IPS DF 6.9 (cell line): ENCODE measurements at regions not wholly inside any gene's neighbourhood (a gene's known extent, or its start where the extent isn't known, plus 50 kb on each side); places are given as distances from the start of the nearest gene placed in this dataset.

Experiments used
- DNase-seq: peaks from one replicate; pipeline ENCODE4 v3.0.0-alpha.2; 2013; ENCODE audit warnings: low read depth, low spot score
- H3K27ac ChIP-seq: one replicate; pipeline ENCODE4 v1.5.1; 2013; ENCODE audit warnings: low read length, control low read depth
- H3K27me3 ChIP-seq: 2 replicates; pipeline ENCODE4 v1.6.1; 2013; ENCODE audit warnings: mild to moderate bottlenecking, low read length; ENCODE audit not compliant: control insufficient read depth, insufficient read depth
- H3K36me3 ChIP-seq: 2 replicates; pipeline ENCODE4 v1.6.1; 2013; ENCODE audit warnings: low read length; ENCODE audit not compliant: control insufficient read depth, insufficient read depth
- H3K4me1 ChIP-seq: 2 replicates; pipeline ENCODE4 v1.6.1; 2013; ENCODE audit warnings: low read length; ENCODE audit not compliant: control insufficient read depth, insufficient read depth
- H3K4me3 ChIP-seq: 2 replicates; pipeline ENCODE4 v1.5.1; 2013; ENCODE audit warnings: mild to moderate bottlenecking, low read length
- H3K9me3 ChIP-seq: 2 replicates; pipeline ENCODE4 v1.6.1; 2013; ENCODE audit warnings: low read length, inconsistent platforms; ENCODE audit not compliant: control insufficient read depth, insufficient read depth
- WGBS: extraction: QIAGEN DNeasy Blood & Tissue Kit; methylation state at CpG from one replicate; pipeline ENCODE4 v1.1.7; 2013; ENCODE audit warnings: mixed read lengths, missing lambda C conversion rate; ENCODE audit not compliant: insufficient read length, insufficient coverage; 5-methylcytosine and 5-hydroxymethylcytosine counted together

- H3K4me1 ChIP-seq: no peaks in the 10 kb centered on the region
- no CpG with 5 or more reads among the region's 2 CpGs for WGBS
These were observed 58.7 kb upstream of the GDF10 start for GRCh38 chr10:47241256-47241655.

GRCh38 chr10:47241946-47242867, 57.8 kb upstream of the GDF10 start:
- no CpG with 5 or more reads among the region's 9 CpGs for WGBS
- H3K4me1 ChIP-seq: no peaks in the 10 kb centered on the region
- H3K9me3 ChIP-seq: no peaks in the 10 kb centered on the region
- no peaks in the 10 kb centered on the region for H3K27me3 ChIP-seq
- DNase-seq: no peak
- H3K36me3 ChIP-seq: no peaks in the 10 kb centered on the region
- H3K27ac ChIP-seq: no peak overlapping the region
- no peak overlapping the region for H3K4me3 ChIP-seq

More at GRCh38 chr10:47241256-47241655, 58.7 kb upstream of the GDF10 start:
- no peaks in the 10 kb centered on the region for H3K9me3 ChIP-seq
- DNase-seq: no peak
- no peak overlapping the region for H3K4me3 ChIP-seq
- H3K27ac ChIP-seq: no peak overlapping the region
- H3K36me3 ChIP-seq: no peaks in the 10 kb centered on the region
- H3K27me3 ChIP-seq: no peaks in the 10 kb centered on the region

GRCh38 chr10:47243356-47243755, 56.6 kb upstream of the GDF10 start:
- no peak overlapping the region for H3K4me3 ChIP-seq
- no CpG with 5 or more reads among the region's 4 CpGs for WGBS
- H3K27ac ChIP-seq: no peak overlapping the region

GRCh38 chr10:47243791-47244190, 56.2 kb upstream of the GDF10 start:
- Histone ChIP-seq H3K4me3 (no peak overlapping the region), H3K27ac (no peak overlapping the region), H3K4me1 (no peaks in the 10 kb centered on the region), H3K9me3 (no peaks in the 10 kb centered on the region), H3K27me3 (no peaks in the 10 kb centered on the region), H3K36me3 (no peaks in the 10 kb centered on the region)
- no CpG with 5 or more reads among the region's 4 CpGs for WGBS
- no peak for DNase-seq

More at GRCh38 chr10:47243356-47243755, 56.6 kb upstream of the GDF10 start:
- H3K9me3 ChIP-seq: no peaks in the 10 kb centered on the region
- no peak for DNase-seq
- H3K36me3 ChIP-seq: no peaks in the 10 kb centered on the region
- H3K4me1 ChIP-seq: no peaks in the 10 kb centered on the region
- no peaks in the 10 kb centered on the region for H3K27me3 ChIP-seq

DNA sequence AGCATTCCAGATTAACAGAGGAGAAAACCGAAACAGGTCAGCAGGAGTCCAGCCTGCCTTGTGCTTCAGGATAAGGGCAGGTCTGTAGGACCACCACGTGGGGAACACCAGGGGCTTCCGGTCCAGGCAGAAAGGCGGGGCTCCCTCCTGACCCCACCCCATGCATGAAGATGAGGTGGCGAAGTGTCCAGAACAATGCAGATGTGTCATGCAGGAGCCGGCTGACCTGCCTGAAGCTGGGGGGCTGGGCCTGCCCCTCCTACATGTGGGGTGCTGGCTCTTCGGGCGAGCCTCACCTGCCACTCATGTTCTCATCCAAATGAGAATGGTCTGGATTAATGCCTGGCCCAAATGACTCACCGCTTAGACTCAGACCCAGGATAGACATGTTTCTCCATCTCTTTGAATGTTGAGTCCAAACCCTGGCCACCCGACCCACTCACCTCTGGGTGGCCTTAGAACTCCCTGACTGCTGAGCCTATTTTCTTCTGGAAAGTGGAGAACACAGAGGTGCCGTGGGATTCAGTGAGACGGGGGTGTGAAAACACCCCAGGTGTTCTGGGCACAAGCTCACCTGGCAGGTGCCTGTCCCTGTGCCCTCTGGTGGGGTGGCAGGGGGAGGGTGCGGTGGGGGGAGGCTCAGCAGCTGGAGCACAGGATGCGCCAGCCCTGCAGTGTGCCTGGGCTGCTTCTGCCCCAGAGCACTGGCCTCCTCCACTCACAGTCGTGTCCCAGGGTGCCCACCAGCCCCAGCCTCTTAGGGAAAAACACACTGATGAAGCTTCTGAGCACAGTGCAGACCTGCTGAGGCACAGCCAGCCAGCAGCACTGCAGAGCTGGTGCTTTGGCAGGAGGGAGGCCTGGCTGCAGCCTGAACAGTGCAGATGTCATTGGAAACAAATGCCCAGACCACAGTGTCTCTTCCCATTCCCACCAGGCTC, 55.2 kb upstream of the GDF10 start:
- DNase-seq: no peak
- H3K27me3 ChIP-seq: no peaks in the 10 kb centered on the region
- WGBS: no CpG with 5 or more reads among the region's 15 CpGs
- no peaks in the 10 kb centered on the region for H3K4me1 ChIP-seq
- no peak overlapping the region for H3K4me3 ChIP-seq
- H3K9me3 ChIP-seq: no peaks in the 10 kb centered on the region
- no peaks in the 10 kb centered on the region for H3K36me3 ChIP-seq
- no peak overlapping the region for H3K27ac ChIP-seq

- Histone ChIP-seq H3K9me3 (no peaks in the 10 kb centered on the region), H3K27ac (no peak overlapping the region), H3K36me3 (no peaks in the 10 kb centered on the region), H3K4me1 (no peaks in the 10 kb centered on the region), H3K4me3 (no peak overlapping the region), H3K27me3 (no peaks in the 10 kb centered on the region)
- no peak for DNase-seq
- WGBS: no CpG with 5 or more reads among the region's 6 CpGs
These were observed 54.2 kb upstream of the GDF10 start for GRCh38 chr10:47245731-47246350.

DNA sequence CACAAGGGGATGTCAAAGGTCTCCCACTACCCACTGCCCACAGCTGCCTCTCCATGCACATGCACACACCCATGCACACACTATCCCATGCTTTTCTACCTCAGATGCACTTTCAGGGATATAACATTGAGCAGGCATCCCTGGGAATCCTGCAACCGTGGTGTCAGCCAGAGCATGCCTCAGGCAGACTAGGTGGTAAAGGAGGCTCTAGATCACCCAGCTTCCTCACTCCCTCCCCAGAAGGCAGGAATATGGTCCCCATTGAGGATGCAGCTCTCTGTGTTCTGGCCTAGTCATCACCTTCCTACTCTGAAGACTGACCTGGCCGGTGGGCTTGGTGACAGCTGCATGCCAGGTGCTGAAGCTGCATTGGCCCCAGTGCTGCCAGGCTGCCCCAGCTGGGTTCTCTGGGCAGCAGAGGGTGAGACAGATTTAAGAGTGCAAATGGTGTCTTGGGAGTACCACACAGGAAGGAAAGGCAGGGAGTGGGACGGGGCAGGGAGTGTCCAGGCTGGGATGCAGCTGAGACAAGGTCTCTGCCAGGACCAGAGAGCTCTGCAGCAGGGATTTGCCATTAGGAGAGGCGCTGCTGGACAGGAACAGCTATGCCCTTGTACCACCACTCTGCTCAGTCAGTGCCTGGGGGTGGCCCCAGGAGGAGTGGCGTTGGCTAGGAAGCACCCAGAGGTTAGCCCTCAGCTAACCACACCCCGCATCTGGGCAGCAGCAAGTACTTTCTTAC, 53.4 kb upstream of the GDF10 start:
- no peaks in the 10 kb centered on the region for H3K27me3 ChIP-seq
- no peaks in the 10 kb centered on the region for H3K9me3 ChIP-seq
- no CpG with 5 or more reads among the region's 6 CpGs for whole genome bisulfite sequencing
- no peak overlapping the region for H3K27ac ChIP-seq
- H3K4me1 ChIP-seq: no peaks in the 10 kb centered on the region
- no peaks in the 10 kb centered on the region for H3K36me3 ChIP-seq
- DNase-seq: no peak
- no peak overlapping the region for H3K4me3 ChIP-seq

DNA sequence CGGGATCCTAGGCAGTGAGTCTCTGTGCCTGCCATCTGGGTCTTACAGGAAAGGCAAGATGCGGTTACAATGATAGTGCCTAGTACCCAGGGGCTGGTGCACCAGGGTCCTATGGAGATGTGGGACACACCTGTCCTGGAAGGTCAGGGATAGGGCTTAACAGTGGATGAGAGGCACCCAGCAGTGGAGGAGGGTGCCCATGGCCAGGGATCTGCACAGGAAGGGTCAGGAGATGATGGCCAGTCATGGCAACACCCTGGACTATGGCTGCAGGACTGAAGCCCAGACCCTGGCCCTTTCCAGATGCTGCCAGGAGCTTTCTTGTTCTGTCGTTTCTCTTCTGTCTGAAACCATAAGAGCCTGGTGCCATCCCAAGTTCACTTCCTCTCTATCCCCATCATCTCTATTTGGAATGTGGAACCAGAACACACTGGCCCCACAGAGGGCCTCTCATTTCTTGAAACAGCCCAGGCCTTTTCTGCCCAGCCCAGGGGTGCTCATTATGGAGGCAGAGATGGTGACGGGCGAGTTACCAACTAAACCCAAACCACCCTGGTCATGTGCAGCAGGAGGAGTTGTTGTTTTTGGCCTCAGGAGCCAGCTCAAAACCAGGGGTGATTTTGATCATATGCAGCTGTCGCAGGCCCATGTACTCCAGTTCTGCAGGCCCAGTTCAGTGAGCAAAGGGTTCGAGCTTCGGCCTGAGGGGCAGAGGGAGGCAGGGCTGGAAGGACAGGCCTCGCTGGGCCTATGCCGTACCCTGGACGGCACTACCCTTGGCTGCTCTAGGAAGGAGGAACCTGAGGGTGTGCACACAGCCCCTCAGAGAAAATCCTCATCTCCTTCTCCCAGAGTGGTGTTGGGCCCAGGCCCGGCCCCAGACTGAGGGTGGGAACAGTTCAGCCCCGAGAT, 52.6 kb upstream of the GDF10 start:
- no peaks in the 10 kb centered on the region for H3K27me3 ChIP-seq
- no peak overlapping the region for H3K27ac ChIP-seq
- no peak overlapping the region for H3K4me3 ChIP-seq
- no CpG with 5 or more reads among the region's 13 CpGs for WGBS
- H3K9me3 ChIP-seq: no peaks in the 10 kb centered on the region
- no peaks in the 10 kb centered on the region for H3K36me3 ChIP-seq
- no peak for DNase-seq
- no peaks in the 10 kb centered on the region for H3K4me1 ChIP-seq

GRCh38 chr10:47248386-47249090, 51.5 kb upstream of the GDF10 start:
- Histone ChIP-seq H3K9me3 (no peaks in the 10 kb centered on the region), H3K27ac (no peak overlapping the region), H3K4me3 (no peak overlapping the region), H3K4me1 (no peaks in the 10 kb centered on the region), H3K36me3 (no peaks in the 10 kb centered on the region), H3K27me3 (no peaks in the 10 kb centered on the region)
- no peak for DNase-seq
- WGBS: no CpG with 5 or more reads among the region's 8 CpGs
